HG02938 (cell line): ENCODE measurements at regions not wholly inside any gene's neighbourhood (a gene's known extent, or its start where the extent isn't known, plus 50 kb on each side); places are given as distances from the start of the nearest gene placed in this dataset.

ENCODE experiments used
- ATAC-seq: cut with Tn5 transposase; IDR thresholded peaks from one replicate; pipeline ENCODE4 v1.9.1; 2021; ENCODE audit warnings: mild to moderate bottlenecking, moderate library complexity; ENCODE audit not compliant: unreplicated experiment

- no peak for ATAC-seq
These were observed 62.4 kb upstream of the PMFBP1 start for GRCh38 chr16:72234387-72234786.

- ATAC-seq: no peak
These were observed 56.1 kb upstream of the PMFBP1 start for GRCh38 chr16:72228014-72228413.

- no peak for ATAC-seq
These were observed 54.2 kb upstream of the PMFBP1 start for GRCh38 chr16:72226136-72226535.

- no peak for ATAC-seq
These were observed 52.4 kb upstream of the PMFBP1 start for GRCh38 chr16:72224260-72224768.

GRCh38 chr16:72222503-72222902 lies 50.5 kb upstream of the PMFBP1 start:
- ATAC-seq: no peak
